Lower leg skin (tissue), 3 donors: ENCODE measurements at regions not wholly inside any gene's neighbourhood (a gene's known extent, or its start where the extent isn't known, plus 50 kb on each side); places are given as distances from the start of the nearest gene placed in this dataset.

Source experiments
- POLR2A ChIP-seq, 2 donors: fragments of 450-650 bp; IDR thresholded peaks; one replicate each; pipeline ENCODE4 v1.6.1; 2016 to 2017; ENCODE audit warnings: antibody characterized with exemption in 2 of 2, mild to moderate bottlenecking in 1 of 2, moderate library complexity in 1 of 2
- TF ChIP-seq, protein P1 (sequence below), 3 donors: fragments of 450-650 bp; IDR thresholded peaks; one replicate each; pipeline ENCODE4 v1.5.1; 2016; ENCODE audit warnings: antibody characterized with exemption in 3 of 3, mild to moderate bottlenecking in 3 of 3, moderate library complexity in 2 of 3

DNA sequence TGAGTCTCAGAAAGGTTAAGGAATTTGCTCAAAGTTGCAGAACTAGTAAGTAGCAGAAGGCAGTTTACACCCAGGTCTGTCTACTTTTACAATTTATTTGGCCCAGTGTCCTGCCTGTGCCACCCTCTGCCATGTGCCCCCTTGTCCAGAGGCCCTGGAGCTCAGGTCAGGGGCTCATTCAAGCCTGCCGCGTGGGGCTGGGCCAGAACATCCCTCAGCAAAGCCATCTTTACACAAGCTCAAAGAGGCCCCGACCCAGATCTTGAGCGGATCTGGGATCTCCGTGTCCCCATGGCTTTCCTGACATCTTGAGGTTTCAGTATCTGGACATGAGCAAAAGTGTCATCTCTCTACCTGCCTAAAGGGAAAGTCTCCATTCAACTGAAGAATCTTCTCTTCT lies 76.4 kb upstream of the VSTM2B start:
- no peak for TF ChIP-seq POLR2A (IDR thresholded peaks at IDR 0.05)
- TF ChIP-seq, protein P1, sequence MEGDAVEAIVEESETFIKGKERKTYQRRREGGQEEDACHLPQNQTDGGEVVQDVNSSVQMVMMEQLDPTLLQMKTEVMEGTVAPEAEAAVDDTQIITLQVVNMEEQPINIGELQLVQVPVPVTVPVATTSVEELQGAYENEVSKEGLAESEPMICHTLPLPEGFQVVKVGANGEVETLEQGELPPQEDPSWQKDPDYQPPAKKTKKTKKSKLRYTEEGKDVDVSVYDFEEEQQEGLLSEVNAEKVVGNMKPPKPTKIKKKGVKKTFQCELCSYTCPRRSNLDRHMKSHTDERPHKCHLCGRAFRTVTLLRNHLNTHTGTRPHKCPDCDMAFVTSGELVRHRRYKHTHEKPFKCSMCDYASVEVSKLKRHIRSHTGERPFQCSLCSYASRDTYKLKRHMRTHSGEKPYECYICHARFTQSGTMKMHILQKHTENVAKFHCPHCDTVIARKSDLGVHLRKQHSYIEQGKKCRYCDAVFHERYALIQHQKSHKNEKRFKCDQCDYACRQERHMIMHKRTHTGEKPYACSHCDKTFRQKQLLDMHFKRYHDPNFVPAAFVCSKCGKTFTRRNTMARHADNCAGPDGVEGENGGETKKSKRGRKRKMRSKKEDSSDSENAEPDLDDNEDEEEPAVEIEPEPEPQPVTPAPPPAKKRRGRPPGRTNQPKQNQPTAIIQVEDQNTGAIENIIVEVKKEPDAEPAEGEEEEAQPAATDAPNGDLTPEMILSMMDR (IDR thresholded peaks at IDR 0.05) = no peak
